Lower leg skin (tissue), 3 donors: ENCODE measurements at regions not wholly inside any gene's neighbourhood (a gene's known extent, or its start where the extent isn't known, plus 50 kb on each side); places are given as distances from the start of the nearest gene placed in this dataset.

ENCODE experiments used
- CTCF ChIP-seq, 3 donors: fragments of 450-650 bp; IDR thresholded peaks; one replicate each; pipeline ENCODE4 v1.5.1; 2016; ENCODE audit warnings: antibody characterized with exemption in 3 of 3, mild to moderate bottlenecking in 3 of 3, moderate library complexity in 2 of 3
- POLR2A ChIP-seq, 2 donors: fragments of 450-650 bp; IDR thresholded peaks; one replicate each; pipeline ENCODE4 v1.6.1; 2016 to 2017; ENCODE audit warnings: antibody characterized with exemption in 2 of 2, mild to moderate bottlenecking in 1 of 2, moderate library complexity in 1 of 2

- TF ChIP-seq CTCF (IDR thresholded peaks at IDR 0.05) (no peak), POLR2A (IDR thresholded peaks at IDR 0.05) (no peak)
Observed at GRCh38 chr10:52378124-52378523, 64.0 kb downstream of the DKK1 start.
